Gastroesophageal sphincter (tissue), 3 donors: ENCODE measurements at regions not wholly inside any gene's neighbourhood (a gene's known extent, or its start where the extent isn't known, plus 50 kb on each side); places are given as distances from the start of the nearest gene placed in this dataset.

ENCODE experiments used
- CTCF ChIP-seq, 4 experiments: fragments of 200-600 bp in 2 of 4; fragments of 450-650 bp in 2 of 4; sonication (generic) in 1 of 4; IDR thresholded peaks; one replicate each; pipeline ENCODE4 v1.5.1; 2017 to 2019; ENCODE audit warnings: antibody characterized with exemption in 4 of 4, mild to moderate bottlenecking in 2 of 4, moderate library complexity in 2 of 4
- EP300 ChIP-seq: sonication (generic); formaldehyde crosslinking; IDR thresholded peaks from one replicate; pipeline ENCODE4 v1.6.1; 2017; ENCODE audit warnings: antibody characterized with exemption, mild to moderate bottlenecking
- POLR2A ChIP-seq, 2 donors: fragments of 450-650 bp; IDR thresholded peaks; one replicate each; pipeline ENCODE4 v1.6.1; 2017; ENCODE audit warnings: antibody characterized with exemption in 2 of 2, mild to moderate bottlenecking in 2 of 2, moderate library complexity in 1 of 2
- POLR2AphosphoS5 ChIP-seq: sonication (generic); formaldehyde crosslinking; IDR thresholded peaks from one replicate; pipeline ENCODE4 v1.6.1; 2017; ENCODE audit warnings: antibody characterized with exemption

GRCh38 chr18:42229211-42230210 is 274.5 kb downstream of the PIK3C3 start:
- TF ChIP-seq CTCF (IDR thresholded peaks at IDR 0.05) (no peak), EP300 (no peak), POLR2A (IDR thresholded peaks at IDR 0.05) (no peak), POLR2AphosphoS5 (no peak)
